ENCODE measurements at regions not wholly inside any gene's neighbourhood (a gene's known extent, or its start where the extent isn't known, plus 50 kb on each side); places are given as distances from the start of the nearest gene placed in this dataset.

- no peak for DNase-seq
Measured at GRCh38 chr18:27899893-27900292, 277.0 kb downstream of the CDH2 start.

DNA sequence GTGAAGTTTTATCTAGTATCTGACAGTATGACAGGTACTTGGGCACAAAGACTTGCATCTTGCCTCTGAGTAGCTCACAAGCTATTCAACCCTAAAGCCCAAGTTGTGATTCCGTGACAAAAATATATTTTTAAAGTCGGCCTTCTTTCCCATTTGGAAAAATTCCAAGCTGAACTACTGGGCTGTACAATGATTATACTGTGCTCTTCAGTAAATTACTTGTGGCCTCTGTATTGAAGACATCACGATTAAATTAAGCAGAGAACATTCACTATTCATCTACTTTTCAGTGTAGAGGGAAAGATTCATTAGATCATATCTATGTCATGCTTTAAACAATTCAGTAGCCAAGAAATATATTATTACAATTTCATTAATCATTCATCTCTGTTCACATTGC is 282.2 kb downstream of the CDH2 start:
- no peak for DNase-seq

- DNase-seq: no peak
Measured at GRCh38 chr18:27887711-27888495, 289.0 kb downstream of the CDH2 start.

GRCh38 chr18:27887287-27887686 is 289.6 kb downstream of the CDH2 start:
- no peak for DNase-seq

- DNase-seq: no peak
Measured at GRCh38 chr18:27879540-27879939, 297.4 kb downstream of the CDH2 start.

- DNase-seq: peak; percentile 25
Measured at GRCh38 chr18:27871726-27872125, 305.2 kb downstream of the CDH2 start.

DNA sequence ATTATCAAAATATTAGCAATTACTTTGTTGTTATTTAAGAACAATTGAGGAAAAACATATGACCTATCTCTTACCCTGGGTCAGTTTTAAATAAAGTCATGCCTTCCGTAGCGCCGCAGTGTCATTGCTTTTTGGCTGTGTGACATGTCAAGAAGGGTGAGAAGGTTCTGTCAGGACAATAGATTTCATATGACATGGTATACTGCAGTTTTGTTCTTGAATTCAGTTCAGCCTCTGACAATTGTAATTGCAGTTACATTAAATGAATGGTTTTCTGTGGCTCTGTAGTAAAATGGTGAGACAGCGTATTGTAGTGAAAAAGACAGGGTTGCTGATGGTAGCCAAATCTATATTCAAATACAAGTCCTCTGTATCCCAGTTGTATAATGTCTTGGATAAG is 307.2 kb downstream of the CDH2 start:
- no peak for DNase-seq

DNA sequence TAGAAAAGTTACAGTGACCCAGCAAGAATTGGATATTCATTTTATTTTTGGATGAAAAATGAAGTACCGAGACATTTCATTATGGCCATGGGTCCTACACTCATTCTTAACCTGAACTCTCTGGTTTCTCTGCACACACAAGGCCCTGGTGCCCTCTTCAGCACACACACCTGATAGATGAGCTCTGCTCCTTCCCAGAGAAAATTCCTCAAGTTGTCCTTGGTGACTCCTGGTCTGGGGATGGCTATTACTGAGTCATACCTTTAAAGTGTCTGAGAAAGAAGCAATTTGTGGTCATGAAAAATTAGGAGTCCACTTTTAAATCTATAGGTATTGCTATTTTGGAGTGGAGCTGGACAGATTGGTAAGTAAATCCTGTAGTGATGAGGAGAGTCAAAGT is 311.5 kb downstream of the CDH2 start:
- DNase-seq: no peak

DNA sequence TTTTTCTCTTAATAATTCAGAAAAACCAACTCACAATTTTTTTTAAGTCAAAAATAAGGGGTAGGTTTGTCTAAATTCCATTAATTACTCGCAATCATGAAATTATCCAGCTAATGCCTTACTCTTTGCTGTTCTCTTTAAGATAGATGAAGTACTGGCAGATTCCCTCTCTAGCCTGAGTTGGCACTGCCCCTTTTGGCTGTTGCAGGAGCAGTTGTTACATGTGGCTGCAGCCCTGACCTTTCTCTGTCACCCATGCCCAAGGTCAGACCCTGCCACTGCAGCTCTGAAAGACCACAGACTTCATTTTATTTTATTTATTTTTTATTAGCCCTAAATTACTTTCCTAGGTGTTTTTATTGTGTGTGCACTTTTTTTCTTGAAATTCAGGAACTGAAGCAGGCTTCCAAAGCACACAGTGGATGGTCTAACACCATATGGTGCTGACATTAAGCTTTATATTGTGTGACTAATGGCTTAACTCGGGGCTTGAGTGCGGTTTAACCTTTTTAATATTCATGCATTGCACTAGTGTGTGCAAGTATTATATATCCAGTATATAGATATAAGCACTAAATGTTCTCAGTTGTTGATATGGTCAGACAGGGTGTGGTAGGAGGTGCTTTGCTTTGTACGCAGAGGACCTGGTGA is 313.0 kb downstream of the CDH2 start:
- DNase-seq: peak; percentile 78

GRCh38 chr18:27862041-27862682 is 314.8 kb downstream of the CDH2 start:
- DNase-seq: no peak

DNA sequence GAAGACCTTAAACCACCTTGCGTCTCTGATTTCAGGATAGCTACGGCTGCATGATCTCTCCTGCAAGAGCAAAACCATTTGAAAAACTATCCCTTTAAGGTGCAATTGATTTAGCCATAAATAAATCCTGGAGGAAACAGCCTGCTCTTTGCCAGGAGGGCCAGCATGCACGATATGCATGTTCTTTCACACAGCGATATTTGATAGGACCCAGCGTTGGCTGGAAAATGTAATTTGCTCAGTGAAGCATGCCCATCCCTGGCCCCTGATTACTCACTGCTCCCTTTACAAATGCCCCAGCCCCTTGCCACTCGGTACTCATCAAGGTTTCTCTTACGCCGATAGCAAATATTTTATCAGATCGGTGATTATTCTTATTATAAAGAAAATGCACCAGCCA is 315.4 kb downstream of the CDH2 start:
- peak; percentile 78 for DNase-seq

DNA sequence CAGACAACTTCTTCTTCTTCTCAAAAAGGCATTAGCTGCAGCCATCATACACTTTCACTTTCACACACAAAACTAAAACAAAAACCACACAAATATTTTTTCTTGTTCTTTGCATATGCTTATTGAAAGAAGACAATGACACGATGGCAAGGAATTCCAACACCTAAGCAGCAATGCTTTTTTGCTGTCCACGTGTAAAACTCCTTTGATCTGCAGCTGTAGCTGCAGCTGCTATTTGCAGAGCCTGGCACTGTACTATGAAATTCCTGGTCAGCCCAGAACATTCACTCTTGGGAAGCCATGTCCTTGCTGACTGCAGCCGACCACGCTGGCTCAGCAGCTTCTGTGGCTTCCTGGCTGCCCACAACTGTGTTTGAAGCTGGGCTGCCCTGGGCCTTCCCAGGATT is 316.2 kb downstream of the CDH2 start:
- DNase-seq: no peak

DNA sequence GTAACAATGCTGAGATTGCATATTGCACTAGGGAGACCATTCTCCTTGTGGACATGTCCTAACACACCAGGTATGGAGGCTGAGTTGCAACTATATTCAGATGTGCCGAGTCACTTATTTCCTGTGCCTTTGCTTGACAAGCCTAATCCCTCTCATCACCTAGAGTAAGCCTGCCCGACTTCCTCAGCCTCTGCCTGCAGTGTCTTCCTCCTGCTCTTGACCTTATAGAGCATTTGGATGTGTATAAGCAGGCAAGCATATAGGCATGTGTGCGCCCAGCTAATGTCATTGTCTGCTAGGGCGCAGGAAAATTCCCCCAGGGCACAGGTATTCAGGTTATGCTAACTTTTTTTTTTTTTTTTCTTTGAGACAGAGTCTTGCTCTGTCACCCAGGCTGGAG is 316.9 kb downstream of the CDH2 start:
- no peak for DNase-seq

GRCh38 chr18:27856820-27857219 is 320.1 kb downstream of the CDH2 start:
- DNase-seq: no peak

GRCh38 chr18:27855486-27855885 is 321.4 kb downstream of the CDH2 start:
- DNase-seq: no peak

GRCh38 chr18:27854631-27855030 is 322.3 kb downstream of the CDH2 start:
- DNase-seq: no peak

DNA sequence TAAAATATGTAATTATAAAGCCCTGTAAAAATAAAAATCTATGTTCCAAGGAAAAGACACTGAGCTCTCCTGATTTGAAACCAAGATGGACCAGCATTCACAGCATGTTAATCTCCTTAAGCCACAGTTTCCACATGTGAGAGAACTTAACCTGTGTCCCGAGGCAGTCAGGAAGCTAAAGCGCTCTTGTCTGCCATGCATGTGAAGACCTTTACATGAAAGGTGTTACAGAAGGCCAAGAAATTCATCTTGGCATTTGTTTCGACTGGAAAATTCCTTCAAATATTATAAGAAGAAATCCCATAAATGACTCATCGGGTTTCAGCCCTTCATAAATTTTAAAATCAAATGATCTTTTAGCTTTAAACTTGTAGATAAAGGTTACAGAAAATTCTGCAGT is 328.6 kb downstream of the CDH2 start:
- DNase-seq: no peak

GRCh38 chr18:27847412-27847811 is 329.5 kb downstream of the CDH2 start:
- DNase-seq: no peak

DNA sequence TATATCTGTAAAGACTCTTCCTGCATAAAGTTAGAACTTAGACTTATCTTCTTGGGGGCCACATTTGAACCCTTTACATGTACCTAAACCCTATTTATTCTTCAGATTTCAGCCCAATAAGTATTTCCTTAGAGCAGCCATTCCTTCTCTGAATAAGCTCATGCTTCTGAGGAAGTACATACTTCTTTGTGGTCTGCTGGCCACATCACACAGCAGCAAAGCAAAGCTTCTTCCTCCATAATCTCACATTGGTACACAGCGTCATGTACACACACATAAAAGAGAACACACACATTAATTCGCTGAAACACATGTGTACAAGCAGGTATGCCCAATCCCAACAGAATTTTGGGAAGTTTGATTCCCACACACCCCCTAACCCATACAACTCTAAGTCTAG is 331.0 kb downstream of the CDH2 start:
- DNase-seq: no peak

DNA sequence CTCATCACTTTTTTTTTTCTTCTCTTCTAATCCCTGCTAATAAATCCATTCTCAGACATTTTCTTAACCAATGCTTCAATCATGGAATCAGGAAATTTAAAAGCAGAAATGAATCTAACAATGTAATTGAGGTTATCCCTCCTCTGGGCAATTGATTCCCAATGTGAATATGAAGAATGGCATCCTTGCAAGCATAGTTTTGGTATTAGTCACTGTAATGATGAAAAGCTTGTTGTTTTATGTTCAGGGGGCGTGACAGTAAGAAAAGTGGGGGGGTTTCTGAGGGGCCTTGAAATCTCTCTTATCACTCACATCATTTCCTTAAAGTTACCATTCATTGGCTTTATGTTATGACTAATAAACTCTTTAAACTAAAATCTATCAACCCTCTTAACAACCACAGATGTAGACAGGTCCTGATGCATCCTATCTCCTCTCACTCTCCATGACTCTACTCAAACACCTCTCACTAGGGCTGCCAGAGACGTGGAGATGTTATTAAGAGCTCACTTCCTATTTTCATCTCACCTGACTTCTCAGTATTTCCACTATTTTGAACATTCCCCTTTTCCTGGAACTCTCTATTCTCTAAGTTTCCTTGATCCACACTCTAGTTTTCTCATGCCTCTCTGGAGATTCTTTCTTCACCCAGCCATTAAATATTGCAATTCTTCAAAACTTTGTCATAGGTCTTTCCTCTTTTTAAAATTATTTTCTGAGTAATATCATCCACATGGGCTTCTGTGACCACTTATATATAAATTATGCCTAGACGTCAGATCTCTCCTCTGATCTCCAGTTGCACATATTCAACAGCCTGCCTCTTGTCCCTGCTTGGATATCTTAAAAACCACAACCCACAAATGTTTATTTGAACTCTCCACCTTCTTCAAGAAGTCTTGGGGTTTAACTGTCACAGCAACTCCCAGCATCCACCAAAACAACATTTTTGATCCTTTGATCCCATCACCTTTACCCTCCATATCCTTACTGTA is 332.9 kb downstream of the CDH2 start:
- no peak for DNase-seq

DNA sequence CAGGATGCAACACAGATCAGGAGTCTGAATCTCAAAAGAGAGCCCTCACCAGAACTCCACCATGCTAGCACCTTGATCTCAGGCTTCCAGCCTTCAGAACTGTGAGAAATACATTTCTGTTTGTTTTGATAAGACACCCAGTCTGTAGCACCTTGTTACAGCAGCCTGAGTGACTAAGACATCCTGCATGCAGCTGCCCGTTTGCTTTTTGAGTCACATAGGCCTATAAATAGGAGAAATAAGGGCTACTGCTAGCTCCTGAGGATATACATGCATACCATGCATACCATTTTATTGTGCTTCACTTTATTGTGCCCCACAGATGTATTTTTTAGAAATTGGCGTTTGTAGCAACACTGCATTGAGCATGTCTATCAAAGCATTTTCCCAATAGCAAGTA is 337.8 kb downstream of the CDH2 start:
- no peak for DNase-seq

- no peak for DNase-seq
Measured at GRCh38 chr18:27838225-27838624, 338.7 kb downstream of the CDH2 start.

DNA sequence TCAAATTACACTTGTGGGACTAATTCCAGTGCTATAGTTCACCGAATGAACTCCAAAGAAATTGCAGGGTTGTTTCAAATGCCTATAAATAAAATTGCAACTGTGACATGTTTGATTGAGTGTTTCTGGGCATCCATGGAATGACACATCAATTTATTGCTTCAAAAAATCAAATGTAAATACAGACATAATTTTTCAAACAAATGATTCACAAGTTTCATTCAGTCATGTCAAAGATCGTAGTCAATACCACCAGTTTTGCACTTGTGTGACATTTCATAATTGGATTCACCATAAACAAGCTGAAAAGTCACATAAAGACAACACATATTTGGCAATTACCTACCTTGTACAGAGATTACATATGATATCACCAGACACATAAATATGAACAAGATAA is 350.8 kb downstream of the CDH2 start:
- no peak for DNase-seq

Data from NCI-H524 treated with DMSO at 0.1 percent for 48 hours (cell line).